SW 1271 (cell line): ENCODE measurements at regions not wholly inside any gene's neighbourhood (a gene's known extent, or its start where the extent isn't known, plus 50 kb on each side); places are given as distances from the start of the nearest gene placed in this dataset.
A peak's percentile ranks its signal among the peaks of the same experiment; 100 is the strongest.

Source experiments
- DNase-seq, 2 experiments: peaks; one replicate each; lab custom pipeline; 2025; lab: John Stamatoyannopoulos, UW

GRCh38 chr12:97181571-97182265 is 274.7 kb downstream of the NEDD1 start:
- no peak for DNase-seq

- no peak for DNase-seq
Measured at GRCh38 chr12:97182769-97183168, 275.7 kb downstream of the NEDD1 start.

GRCh38 chr12:97184127-97184773 is 277.2 kb downstream of the NEDD1 start:
- DNase-seq: no peak

GRCh38 chr12:97185567-97185966 is 277.0 kb upstream of the RMST start:
- DNase-seq: no peak

GRCh38 chr12:97194546-97194945 is 268.1 kb upstream of the RMST start:
- DNase-seq: peak; percentile 24 to 27

- DNase-seq: no peak
Measured at GRCh38 chr12:97200181-97200580, 262.4 kb upstream of the RMST start.

- no peak for DNase-seq
Measured at GRCh38 chr12:97203408-97203807, 259.2 kb upstream of the RMST start.

GRCh38 chr12:97209997-97210396 is 252.6 kb upstream of the RMST start:
- DNase-seq: no peak

- DNase-seq: no peak
Measured at GRCh38 chr12:97211416-97211930, 251.1 kb upstream of the RMST start.

- DNase-seq: no peak
Measured at GRCh38 chr12:97216848-97217247, 245.8 kb upstream of the RMST start.

- no peak for DNase-seq
Measured at GRCh38 chr12:97222391-97222790, 240.2 kb upstream of the RMST start.

- DNase-seq: no peak
Measured at GRCh38 chr12:97223419-97223818, 239.2 kb upstream of the RMST start.

GRCh38 chr12:97229004-97229403 is 233.6 kb upstream of the RMST start:
- no peak for DNase-seq

- no peak for DNase-seq
Measured at GRCh38 chr12:97235102-97235501, 227.5 kb upstream of the RMST start.

GRCh38 chr12:97246368-97246767 is 216.2 kb upstream of the RMST start:
- DNase-seq: no peak

GRCh38 chr12:97250483-97250882 is 212.1 kb upstream of the RMST start:
- no peak for DNase-seq

- no peak for DNase-seq
Measured at GRCh38 chr12:97257726-97258125, 204.9 kb upstream of the RMST start.

GRCh38 chr12:97259098-97259497 is 203.5 kb upstream of the RMST start:
- DNase-seq: no peak

- no peak for DNase-seq
Measured at GRCh38 chr12:97260786-97261185, 201.8 kb upstream of the RMST start.

GRCh38 chr12:97267166-97267565 is 195.4 kb upstream of the RMST start:
- DNase-seq: no peak

GRCh38 chr12:97267594-97268202 is 194.9 kb upstream of the RMST start:
- DNase-seq: no peak

- no peak for DNase-seq
Measured at GRCh38 chr12:97272471-97272870, 190.1 kb upstream of the RMST start.

GRCh38 chr12:97274386-97274785 is 188.2 kb upstream of the RMST start:
- no peak for DNase-seq
